Fibroblast of upper back skin (primary cell): ENCODE measurements at regions not wholly inside any gene's neighbourhood (a gene's known extent, or its start where the extent isn't known, plus 50 kb on each side); places are given as distances from the start of the nearest gene placed in this dataset.
"Not testable (repeated sequence)": the region's sequence is repeated elsewhere in the genome, so short reads cannot be mapped to it uniquely, and the experiment has no call there.

Experiments
- DNase-seq: peaks from one replicate; pipeline ENCODE4 v3.0.0-alpha.2; 2013

- no peak for DNase-seq
Observed at GRCh38 chr13:50366488-50367174, 351.4 kb downstream of the KCNRG start.

- DNase-seq: no peak
Observed at GRCh38 chr13:50369646-50370045, 354.4 kb downstream of the KCNRG start.

GRCh38 chr13:50370303-50370950 is 355.2 kb downstream of the KCNRG start:
- no peak for DNase-seq

- DNase-seq: no peak
Observed at GRCh38 chr13:50374517-50374916, 359.3 kb downstream of the KCNRG start.

- DNase-seq: peak; percentile 63
Observed at GRCh38 chr13:50375792-50376191, 360.5 kb downstream of the KCNRG start.

- DNase-seq: no peak
Observed at GRCh38 chr13:50376895-50377575, 361.8 kb downstream of the KCNRG start.

- no peak for DNase-seq
Observed at GRCh38 chr13:50377726-50378270, 362.6 kb downstream of the KCNRG start.

GRCh38 chr13:50378509-50379044 is 363.3 kb downstream of the KCNRG start:
- no peak for DNase-seq

- DNase-seq: peak; percentile 31
Observed at GRCh38 chr13:50379584-50379983, 364.3 kb downstream of the KCNRG start.

GRCh38 chr13:50380905-50381304 is 365.7 kb downstream of the KCNRG start:
- no peak for DNase-seq

GRCh38 chr13:50382511-50382910 is 367.3 kb downstream of the KCNRG start:
- DNase-seq: no peak

GRCh38 chr13:50382951-50383350 is 367.7 kb downstream of the KCNRG start:
- no peak for DNase-seq

GRCh38 chr13:50384724-50385123 is 369.5 kb downstream of the KCNRG start:
- no peak for DNase-seq

- peak; percentile 81 for DNase-seq
Observed at GRCh38 chr13:50386541-50387050, 371.4 kb downstream of the KCNRG start.

- DNase-seq: peak; percentile 38
Observed at GRCh38 chr13:50387051-50387581, 371.9 kb downstream of the KCNRG start.

- no peak for DNase-seq
Observed at GRCh38 chr13:50388481-50388880, 373.2 kb downstream of the KCNRG start.

GRCh38 chr13:50389726-50390125 is 374.5 kb downstream of the KCNRG start:
- DNase-seq: no peak

GRCh38 chr13:50390503-50391248 is 375.4 kb downstream of the KCNRG start:
- no peak for DNase-seq

GRCh38 chr13:50392977-50393376 is 377.7 kb downstream of the KCNRG start:
- DNase-seq: no peak

- DNase-seq: peak; percentile 76
Observed at GRCh38 chr13:50393628-50394027, 378.4 kb downstream of the KCNRG start.

- peak; percentile 15 for DNase-seq
Observed at GRCh38 chr13:50396001-50396400, 380.8 kb downstream of the KCNRG start.

- DNase-seq: not testable (repeated sequence)
Observed at GRCh38 chr13:50396618-50397017, 381.4 kb downstream of the KCNRG start.
